ENCODE measurements at regions not wholly inside any gene's neighbourhood (a gene's known extent, or its start where the extent isn't known, plus 50 kb on each side); places are given as distances from the start of the nearest gene placed in this dataset.

DNA sequence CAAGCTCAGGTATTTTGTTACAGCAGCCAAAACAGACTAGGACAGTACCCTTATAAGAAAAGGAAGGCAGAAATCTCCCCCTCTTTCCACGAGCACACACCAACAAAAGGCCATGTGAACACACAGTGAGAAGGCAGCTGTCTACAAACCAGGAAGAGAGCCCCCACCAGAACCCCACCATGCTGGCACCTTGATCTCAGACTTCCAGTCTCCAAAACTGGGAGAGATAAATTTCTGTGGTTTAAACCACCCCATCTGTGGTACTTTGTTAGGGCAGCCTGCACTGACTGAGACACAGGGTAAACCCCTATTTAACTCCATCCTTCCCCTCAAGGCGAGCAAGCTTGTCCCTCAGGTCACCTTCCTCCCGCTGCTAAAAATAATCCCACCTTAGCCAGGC is 475.8 kb upstream of the JARID2 start:
- Histone ChIP-seq H2BK12ac (ENCODE audit: low read length) (no peak overlapping the region), H2AFZ (ENCODE audit: low read length) (no peak overlapping the region), H3K27ac (replicated peaks; ENCODE audit: low read length) (no peak overlapping the region), H2BK5ac (ENCODE audit: low read length) (no peak overlapping the region), H3K9me3 (replicated peaks in 1 of 2; ENCODE audit: control insufficient read depth in 2 of 2, insufficient read depth in 1 of 2, low read depth in 1 of 2, low read length in 2 of 2) (peaks cover 0 to 14% of the 10 kb centered on the region in 2 donors), H2BK15ac (ENCODE audit: low read length) (peak overlapping the region; percentile 28), H3K4me3 (ENCODE audit: low read length in 2 of 2) (no peak overlapping the region), H3K79me1 (ENCODE audit: low read depth, low read length) (no peaks in the 10 kb centered on the region), H2AK5ac (ENCODE audit: low read depth, low read length) (no peak overlapping the region), H3K36me3 (replicated peaks in 1 of 2; ENCODE audit: control insufficient read depth in 2 of 2, insufficient read depth in 2 of 2, low read length in 2 of 2) (no peaks in the 10 kb centered on the region), H4K91ac (ENCODE audit: low read depth, low read length, poor library complexity) (no peak overlapping the region), H4K8ac (ENCODE audit: low read depth, low read length) (no peak overlapping the region), H3K14ac (ENCODE audit: low read length) (no peak overlapping the region), H3K18ac (ENCODE audit: low read length) (no peak overlapping the region), H3K9ac (ENCODE audit: low read depth, low read length, poor library complexity) (no peak overlapping the region), H3K27me3 (ENCODE audit: control insufficient read depth in 3 of 3, insufficient read depth in 3 of 3, low read depth in 1 of 3, low read length in 3 of 3) (no peaks in the 10 kb centered on the region), H3K4me1 (ENCODE audit: control insufficient read depth in 2 of 2, insufficient read depth in 1 of 2, low read depth in 1 of 2, low read length in 2 of 2) (peaks cover 7 to 8% of the 10 kb centered on the region in 2 donors), H2BK120ac (ENCODE audit: low read depth, low read length) (no peak overlapping the region), H3K23ac (ENCODE audit: low read depth, low read length, poor library complexity) (no peak overlapping the region), H3K4ac (ENCODE audit: low read length) (no peak overlapping the region), H3K4me2 (ENCODE audit: insufficient read depth, low read length, poor library complexity, severe bottlenecking) (no peak overlapping the region)
- DNase-seq (ENCODE audit: low spot score): no peak
- no CpG with 5 or more reads among the region's 3 CpGs for WGBS, 2 donors (ENCODE audit: extremely low coverage in 2 of 2, insufficient read length in 2 of 2, insufficient replicate concordance in 1 of 2)

GRCh38 chr6:14770572-14770971 is 475.3 kb upstream of the JARID2 start:
- H4K8ac ChIP-seq (ENCODE audit: low read depth, low read length): no peak overlapping the region
- no peak for DNase-seq (ENCODE audit: low spot score)
- H3K4me2 ChIP-seq (ENCODE audit: insufficient read depth, low read length, poor library complexity, severe bottlenecking): no peak overlapping the region
- H3K9me3 ChIP-seq (replicated peaks in 1 of 2; ENCODE audit: control insufficient read depth in 2 of 2, insufficient read depth in 1 of 2, low read depth in 1 of 2, low read length in 2 of 2): peaks cover 0 to 14% of the 10 kb centered on the region in 2 donors
- no peak overlapping the region for H2BK12ac ChIP-seq (ENCODE audit: low read length)
- no peak overlapping the region for H3K14ac ChIP-seq (ENCODE audit: low read length)
- no peak overlapping the region for H2BK15ac ChIP-seq (ENCODE audit: low read length)
- H3K18ac ChIP-seq (ENCODE audit: low read length): no peak overlapping the region
- H3K4me1 ChIP-seq (ENCODE audit: control insufficient read depth in 2 of 2, insufficient read depth in 1 of 2, low read depth in 1 of 2, low read length in 2 of 2): peaks cover 7 to 8% of the 10 kb centered on the region in 2 donors
- H4K91ac ChIP-seq (ENCODE audit: low read depth, low read length, poor library complexity): no peak overlapping the region
- H3K9ac ChIP-seq (ENCODE audit: low read depth, low read length, poor library complexity): no peak overlapping the region
- H2BK5ac ChIP-seq (ENCODE audit: low read length): no peak overlapping the region
- H3K27ac ChIP-seq (replicated peaks; ENCODE audit: low read length): no peak overlapping the region
- no peak overlapping the region for H2AFZ ChIP-seq (ENCODE audit: low read length)
- H2BK120ac ChIP-seq (ENCODE audit: low read depth, low read length): no peak overlapping the region
- no peak overlapping the region for H3K4ac ChIP-seq (ENCODE audit: low read length)
- no CpG with 5 or more reads among the region's 6 CpGs for WGBS, 2 donors (ENCODE audit: extremely low coverage in 2 of 2, insufficient read length in 2 of 2, insufficient replicate concordance in 1 of 2)
- no peaks in the 10 kb centered on the region for H3K79me1 ChIP-seq (ENCODE audit: low read depth, low read length)
- H3K36me3 ChIP-seq (replicated peaks in 1 of 2; ENCODE audit: control insufficient read depth in 2 of 2, insufficient read depth in 2 of 2, low read length in 2 of 2): no peaks in the 10 kb centered on the region
- H3K23ac ChIP-seq (ENCODE audit: low read depth, low read length, poor library complexity): no peak overlapping the region
- H3K4me3 ChIP-seq (ENCODE audit: low read length in 2 of 2): no peak overlapping the region
- H2AK5ac ChIP-seq (ENCODE audit: low read depth, low read length): no peak overlapping the region
- H3K27me3 ChIP-seq (ENCODE audit: control insufficient read depth in 3 of 3, insufficient read depth in 3 of 3, low read depth in 1 of 3, low read length in 3 of 3): no peaks in the 10 kb centered on the region

DNA sequence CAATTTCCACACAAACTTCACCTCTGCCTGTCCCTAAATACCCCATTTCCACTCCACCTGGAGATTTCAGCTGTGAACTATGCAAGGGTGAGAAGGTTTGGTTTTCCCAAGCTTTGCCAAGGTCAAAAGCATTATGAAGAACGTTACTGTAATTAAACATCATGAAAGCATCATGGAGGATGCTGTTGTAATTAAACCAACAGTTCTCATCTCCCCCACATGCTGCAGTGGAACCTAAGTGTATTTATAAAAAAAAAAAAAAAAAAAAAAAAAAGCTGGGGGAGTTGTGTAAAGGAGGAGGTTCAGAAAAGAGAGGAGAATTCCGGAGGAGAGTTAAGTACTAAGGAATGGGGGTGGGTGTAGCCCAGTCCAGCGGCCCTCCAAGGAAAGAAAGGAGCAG is 474.9 kb upstream of the JARID2 start:
- H3K4me2 ChIP-seq (ENCODE audit: insufficient read depth, low read length, poor library complexity, severe bottlenecking): no peak overlapping the region
- no peak overlapping the region for H3K27ac ChIP-seq (replicated peaks; ENCODE audit: low read length)
- no peak overlapping the region for H3K23ac ChIP-seq (ENCODE audit: low read depth, low read length, poor library complexity)
- DNase-seq (ENCODE audit: low spot score): no peak
- no peak overlapping the region for H2BK120ac ChIP-seq (ENCODE audit: low read depth, low read length)
- no peak overlapping the region for H2BK12ac ChIP-seq (ENCODE audit: low read length)
- WGBS, 2 donors (ENCODE audit: extremely low coverage in 2 of 2, insufficient read length in 2 of 2, insufficient replicate concordance in 1 of 2): no CpG with 5 or more reads among the region's 3 CpGs
- H2BK5ac ChIP-seq (ENCODE audit: low read length): no peak overlapping the region
- no peaks in the 10 kb centered on the region for H3K36me3 ChIP-seq (replicated peaks in 1 of 2; ENCODE audit: control insufficient read depth in 2 of 2, insufficient read depth in 2 of 2, low read length in 2 of 2)
- H4K91ac ChIP-seq (ENCODE audit: low read depth, low read length, poor library complexity): no peak overlapping the region
- H3K4me1 ChIP-seq (ENCODE audit: control insufficient read depth in 2 of 2, insufficient read depth in 1 of 2, low read depth in 1 of 2, low read length in 2 of 2): peaks cover 7 to 8% of the 10 kb centered on the region in 2 donors
- no peak overlapping the region for H3K9ac ChIP-seq (ENCODE audit: low read depth, low read length, poor library complexity)
- H3K4me3 ChIP-seq (ENCODE audit: low read length in 2 of 2): no peak overlapping the region
- no peak overlapping the region for H4K8ac ChIP-seq (ENCODE audit: low read depth, low read length)
- H2AK5ac ChIP-seq (ENCODE audit: low read depth, low read length): no peak overlapping the region
- H3K4ac ChIP-seq (ENCODE audit: low read length): no peak overlapping the region
- H3K9me3 ChIP-seq (replicated peaks in 1 of 2; ENCODE audit: control insufficient read depth in 2 of 2, insufficient read depth in 1 of 2, low read depth in 1 of 2, low read length in 2 of 2): peaks cover 0 to 18% of the 10 kb centered on the region in 2 donors
- no peak overlapping the region for H3K18ac ChIP-seq (ENCODE audit: low read length)
- no peak overlapping the region for H2AFZ ChIP-seq (ENCODE audit: low read length)
- no peak overlapping the region for H2BK15ac ChIP-seq (ENCODE audit: low read length)
- H3K79me1 ChIP-seq (ENCODE audit: low read depth, low read length): no peaks in the 10 kb centered on the region
- no peaks in the 10 kb centered on the region for H3K27me3 ChIP-seq (ENCODE audit: control insufficient read depth in 3 of 3, insufficient read depth in 3 of 3, low read depth in 1 of 3, low read length in 3 of 3)
- H3K14ac ChIP-seq (ENCODE audit: low read length): no peak overlapping the region

- peaks cover 7 to 8% of the 10 kb centered on the region in 2 donors for H3K4me1 ChIP-seq (ENCODE audit: control insufficient read depth in 2 of 2, insufficient read depth in 1 of 2, low read depth in 1 of 2, low read length in 2 of 2)
- no peak overlapping the region for H2BK12ac ChIP-seq (ENCODE audit: low read length)
- no peak overlapping the region for H2BK5ac ChIP-seq (ENCODE audit: low read length)
- WGBS, 2 donors (ENCODE audit: extremely low coverage in 2 of 2, insufficient read length in 2 of 2, insufficient replicate concordance in 1 of 2): no CpG with 5 or more reads among the region's 7 CpGs
- no peak overlapping the region for H4K91ac ChIP-seq (ENCODE audit: low read depth, low read length, poor library complexity)
- H3K4ac ChIP-seq (ENCODE audit: low read length): no peak overlapping the region
- H3K9me3 ChIP-seq (replicated peaks in 1 of 2; ENCODE audit: control insufficient read depth in 2 of 2, insufficient read depth in 1 of 2, low read depth in 1 of 2, low read length in 2 of 2): peaks cover 0 to 22% of the 10 kb centered on the region in 2 donors
- no peak overlapping the region for H3K27ac ChIP-seq (replicated peaks; ENCODE audit: low read length)
- peak overlapping the region; percentile 41 for H3K18ac ChIP-seq (ENCODE audit: low read length)
- H3K79me1 ChIP-seq (ENCODE audit: low read depth, low read length): no peaks in the 10 kb centered on the region
- H4K8ac ChIP-seq (ENCODE audit: low read depth, low read length): no peak overlapping the region
- peak overlapping the region; percentile 39 for H2BK15ac ChIP-seq (ENCODE audit: low read length)
- no peak overlapping the region for H3K9ac ChIP-seq (ENCODE audit: low read depth, low read length, poor library complexity)
- H2AK5ac ChIP-seq (ENCODE audit: low read depth, low read length): no peak overlapping the region
- no peaks in the 10 kb centered on the region for H3K36me3 ChIP-seq (replicated peaks in 1 of 2; ENCODE audit: control insufficient read depth in 2 of 2, insufficient read depth in 2 of 2, low read length in 2 of 2)
- DNase-seq (ENCODE audit: low spot score): no peak
- H3K27me3 ChIP-seq (ENCODE audit: control insufficient read depth in 3 of 3, insufficient read depth in 3 of 3, low read depth in 1 of 3, low read length in 3 of 3): no peaks in the 10 kb centered on the region
- H3K23ac ChIP-seq (ENCODE audit: low read depth, low read length, poor library complexity): no peak overlapping the region
- no peak overlapping the region for H2AFZ ChIP-seq (ENCODE audit: low read length)
- no peak overlapping the region for H3K14ac ChIP-seq (ENCODE audit: low read length)
- H3K4me2 ChIP-seq (ENCODE audit: insufficient read depth, low read length, poor library complexity, severe bottlenecking): no peak overlapping the region
- no peak overlapping the region for H2BK120ac ChIP-seq (ENCODE audit: low read depth, low read length)
- H3K4me3 ChIP-seq (ENCODE audit: low read length in 2 of 2): no peak overlapping the region
Measured at GRCh38 chr6:14772188-14772587, 473.7 kb upstream of the JARID2 start.
